ENCODE measurements at regions not wholly inside any gene's neighbourhood (a gene's known extent, or its start where the extent isn't known, plus 50 kb on each side); places are given as distances from the start of the nearest gene placed in this dataset.

- no peak for DNase-seq
Measured at GRCh38 chr2:40579247-40579646, 127.4 kb upstream of the SLC8A1 start.

- no peak for DNase-seq
Measured at GRCh38 chr2:40584432-40584831, 132.5 kb upstream of the SLC8A1 start.

- DNase-seq = no peak
Measured at GRCh38 chr2:40591774-40592173, 139.9 kb upstream of the SLC8A1 start.

GRCh38 chr2:40592218-40592617, 140.3 kb upstream of the SLC8A1 start:
- DNase-seq = no peak

GRCh38 chr2:40606862-40607261, 155.0 kb upstream of the SLC8A1 start:
- DNase-seq = no peak

GRCh38 chr2:40611196-40611595, 159.3 kb upstream of the SLC8A1 start:
- no peak for DNase-seq

- DNase-seq = peak; percentile 86 to 93
Measured at GRCh38 chr2:40625849-40626248, 174.0 kb upstream of the SLC8A1 start.

GRCh38 chr2:40628556-40628955, 176.7 kb upstream of the SLC8A1 start:
- DNase-seq = peak; percentile 14 to 71

GRCh38 chr2:40629768-40630434, 178.0 kb upstream of the SLC8A1 start:
- DNase-seq = no peak

GRCh38 chr2:40639320-40639719, 187.4 kb upstream of the SLC8A1 start:
- no peak for DNase-seq

- DNase-seq = no peak
Measured at GRCh38 chr2:40642237-40642636, 190.3 kb upstream of the SLC8A1 start.

- DNase-seq = no peak
Measured at GRCh38 chr2:40642726-40643125, 190.8 kb upstream of the SLC8A1 start.

- DNase-seq = no peak
Measured at GRCh38 chr2:40646642-40647041, 194.8 kb upstream of the SLC8A1 start.

- no peak for DNase-seq
Measured at GRCh38 chr2:40652155-40652554, 200.3 kb upstream of the SLC8A1 start.

- DNase-seq = no peak
Measured at GRCh38 chr2:40653829-40654228, 201.9 kb upstream of the SLC8A1 start.

GRCh38 chr2:40654346-40654745, 202.5 kb upstream of the SLC8A1 start:
- DNase-seq = no peak

GRCh38 chr2:40658941-40659340, 207.1 kb upstream of the SLC8A1 start:
- no peak for DNase-seq

- DNase-seq = no peak
Measured at GRCh38 chr2:40665493-40666232, 213.8 kb upstream of the SLC8A1 start.

GRCh38 chr2:40666398-40666797, 214.5 kb upstream of the SLC8A1 start:
- no peak for DNase-seq

- peak; percentile 42 to 58 for DNase-seq
Measured at GRCh38 chr2:40668425-40668824, 216.5 kb upstream of the SLC8A1 start.

- peak; percentile 70 to 85 for DNase-seq
Measured at GRCh38 chr2:40676134-40676790, 224.4 kb upstream of the SLC8A1 start.

GRCh38 chr2:40680547-40680946, 228.7 kb upstream of the SLC8A1 start:
- peak; percentile 75 to 81 for DNase-seq

- DNase-seq = no peak
Measured at GRCh38 chr2:40690036-40690435, 238.1 kb upstream of the SLC8A1 start.

- no peak for DNase-seq
Measured at GRCh38 chr2:40690525-40690924, 238.6 kb upstream of the SLC8A1 start.
